ENCODE measurements at regions not wholly inside any gene's neighbourhood (a gene's known extent, or its start where the extent isn't known, plus 50 kb on each side); places are given as distances from the start of the nearest gene placed in this dataset.

GRCh38 chr20:39298121-39298520 is 336.0 kb downstream of the DHX35 start:
- Mint-ChIP-seq H3K27ac (no peak overlapping the region), H3K4me3 (no peak overlapping the region), H3K27me3 (ENCODE audit: low read depth) (no peaks in the 10 kb centered on the region), H3K4me1 (peaks cover 33% of the 10 kb centered on the region), H3K9me3 (no peaks in the 10 kb centered on the region), H3K36me3 (no peaks in the 10 kb centered on the region)
- no peak for DNase-seq (ENCODE audit: low spot score)
- CTCF ChIA-PET, result interaction anchor here (0.8 kb wide), 1 partner anchor 33 kb away, joined by 4 read pairs; no protein-coding TSS in a partner anchor
- ATAC-seq, result no peak
- TF ChIP-seq GTF2I (CRISPR knock-in tag; conservative IDR thresholded peaks at IDR 0.05) (no peak), CBFB (CRISPR knock-in tag; IDR thresholded peaks at IDR 0.05; ENCODE audit: low read depth) (no peak), NR1H2 (CRISPR knock-in tag; IDR thresholded peaks at IDR 0.05) (no peak), PRRX2 (CRISPR knock-in tag; IDR thresholded peaks at IDR 0.05) (no peak), ZNF138 (CRISPR knock-in tag; conservative IDR thresholded peaks at IDR 0.05) (no peak), TP53 (CRISPR knock-in tag; IDR thresholded peaks at IDR 0.05) (no peak), AR (CRISPR knock-in tag; IDR thresholded peaks at IDR 0.05) (no peak), SP1 (CRISPR knock-in tag; conservative IDR thresholded peaks at IDR 0.05) (no peak), MLX (CRISPR knock-in tag; IDR thresholded peaks at IDR 0.05) (no peak), CREM (CRISPR knock-in tag; IDR thresholded peaks at IDR 0.05) (no peak), HMGA2 (CRISPR knock-in tag; IDR thresholded peaks at IDR 0.05) (no peak), MYBL2 (CRISPR knock-in tag; IDR thresholded peaks at IDR 0.05) (no peak), ZNF317 (CRISPR knock-in tag; IDR thresholded peaks at IDR 0.05; ENCODE audit: borderline replicate concordance, low read depth) (no peak), ARID4B (CRISPR knock-in tag; IDR thresholded peaks at IDR 0.05; ENCODE audit: borderline replicate concordance) (no peak), NR2C2 (CRISPR knock-in tag; IDR thresholded peaks at IDR 0.05) (no peak), CTCF (IDR thresholded peaks at IDR 0.05) (no peak), SMAD3 (CRISPR knock-in tag; IDR thresholded peaks at IDR 0.05; ENCODE audit: borderline replicate concordance) (no peak)
- TF ChIP-seq, protein P1, sequence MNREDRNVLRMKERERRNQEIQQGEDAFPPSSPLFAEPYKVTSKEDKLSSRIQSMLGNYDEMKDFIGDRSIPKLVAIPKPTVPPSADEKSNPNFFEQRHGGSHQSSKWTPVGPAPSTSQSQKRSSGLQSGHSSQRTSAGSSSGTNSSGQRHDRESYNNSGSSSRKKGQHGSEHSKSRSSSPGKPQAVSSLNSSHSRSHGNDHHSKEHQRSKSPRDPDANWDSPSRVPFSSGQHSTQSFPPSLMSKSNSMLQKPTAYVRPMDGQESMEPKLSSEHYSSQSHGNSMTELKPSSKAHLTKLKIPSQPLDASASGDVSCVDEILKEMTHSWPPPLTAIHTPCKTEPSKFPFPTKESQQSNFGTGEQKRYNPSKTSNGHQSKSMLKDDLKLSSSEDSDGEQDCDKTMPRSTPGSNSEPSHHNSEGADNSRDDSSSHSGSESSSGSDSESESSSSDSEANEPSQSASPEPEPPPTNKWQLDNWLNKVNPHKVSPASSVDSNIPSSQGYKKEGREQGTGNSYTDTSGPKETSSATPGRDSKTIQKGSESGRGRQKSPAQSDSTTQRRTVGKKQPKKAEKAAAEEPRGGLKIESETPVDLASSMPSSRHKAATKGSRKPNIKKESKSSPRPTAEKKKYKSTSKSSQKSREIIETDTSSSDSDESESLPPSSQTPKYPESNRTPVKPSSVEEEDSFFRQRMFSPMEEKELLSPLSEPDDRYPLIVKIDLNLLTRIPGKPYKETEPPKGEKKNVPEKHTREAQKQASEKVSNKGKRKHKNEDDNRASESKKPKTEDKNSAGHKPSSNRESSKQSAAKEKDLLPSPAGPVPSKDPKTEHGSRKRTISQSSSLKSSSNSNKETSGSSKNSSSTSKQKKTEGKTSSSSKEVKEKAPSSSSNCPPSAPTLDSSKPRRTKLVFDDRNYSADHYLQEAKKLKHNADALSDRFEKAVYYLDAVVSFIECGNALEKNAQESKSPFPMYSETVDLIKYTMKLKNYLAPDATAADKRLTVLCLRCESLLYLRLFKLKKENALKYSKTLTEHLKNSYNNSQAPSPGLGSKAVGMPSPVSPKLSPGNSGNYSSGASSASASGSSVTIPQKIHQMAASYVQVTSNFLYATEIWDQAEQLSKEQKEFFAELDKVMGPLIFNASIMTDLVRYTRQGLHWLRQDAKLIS (CRISPR knock-in tag; IDR thresholded peaks at IDR 0.05; ENCODE audit: borderline replicate concordance), result no peak
- TF ChIP-seq, protein P2, sequence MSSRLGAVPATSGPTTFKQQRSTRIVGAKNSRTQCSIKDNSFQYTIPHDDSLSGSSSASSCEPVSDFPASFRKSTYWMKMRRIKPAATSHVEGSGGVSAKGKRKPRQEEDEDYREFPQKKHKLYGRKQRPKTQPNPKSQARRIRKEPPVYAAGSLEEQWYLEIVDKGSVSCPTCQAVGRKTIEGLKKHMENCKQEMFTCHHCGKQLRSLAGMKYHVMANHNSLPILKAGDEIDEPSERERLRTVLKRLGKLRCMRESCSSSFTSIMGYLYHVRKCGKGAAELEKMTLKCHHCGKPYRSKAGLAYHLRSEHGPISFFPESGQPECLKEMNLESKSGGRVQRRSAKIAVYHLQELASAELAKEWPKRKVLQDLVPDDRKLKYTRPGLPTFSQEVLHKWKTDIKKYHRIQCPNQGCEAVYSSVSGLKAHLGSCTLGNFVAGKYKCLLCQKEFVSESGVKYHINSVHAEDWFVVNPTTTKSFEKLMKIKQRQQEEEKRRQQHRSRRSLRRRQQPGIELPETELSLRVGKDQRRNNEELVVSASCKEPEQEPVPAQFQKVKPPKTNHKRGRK (CRISPR knock-in tag; IDR thresholded peaks at IDR 0.05; ENCODE audit: borderline replicate concordance), result no peak
- POLR2A ChIA-PET, result no interaction called here

All from WTC11 (cell line).